Caki2 (cell line): ENCODE measurements at regions not wholly inside any gene's neighbourhood (a gene's known extent, or its start where the extent isn't known, plus 50 kb on each side); places are given as distances from the start of the nearest gene placed in this dataset.

ENCODE experiments used
- DNase-seq: peaks from one replicate; pipeline ENCODE4 v3.0.0-alpha.2; 2015; ENCODE audit warnings: low read depth
- in situ Hi-C: cut with HindIII; loops from 2 replicates; pipeline ENCODE4 v1.10.0; 2016; ENCODE audit warnings: low sequenced_read_pairs, low pct_unique_long_range_greater_than_20kb, mixed read lengths

DNA sequence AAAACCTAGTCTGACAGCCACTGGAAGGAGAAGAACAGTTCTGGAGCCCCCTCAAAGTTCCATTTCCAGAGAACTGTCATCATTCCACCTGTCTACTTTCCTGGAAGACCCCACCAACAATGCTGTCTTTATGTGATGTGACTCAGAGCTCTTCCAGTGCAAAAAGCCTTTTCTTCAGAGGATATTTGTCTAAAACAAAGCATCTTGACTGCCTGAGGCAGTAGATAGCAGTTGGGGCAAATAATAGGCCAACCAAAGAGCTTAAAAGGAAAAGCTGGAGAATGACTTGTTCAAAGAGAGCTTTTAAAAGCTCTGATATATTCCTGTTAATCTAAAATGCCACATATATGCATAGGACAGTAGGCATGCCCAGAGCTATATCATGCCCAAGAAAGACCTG lies 62.6 kb downstream of the MIS18A start:
- no peak for DNase-seq
- in situ Hi-C loops, result no loop called here

DNA sequence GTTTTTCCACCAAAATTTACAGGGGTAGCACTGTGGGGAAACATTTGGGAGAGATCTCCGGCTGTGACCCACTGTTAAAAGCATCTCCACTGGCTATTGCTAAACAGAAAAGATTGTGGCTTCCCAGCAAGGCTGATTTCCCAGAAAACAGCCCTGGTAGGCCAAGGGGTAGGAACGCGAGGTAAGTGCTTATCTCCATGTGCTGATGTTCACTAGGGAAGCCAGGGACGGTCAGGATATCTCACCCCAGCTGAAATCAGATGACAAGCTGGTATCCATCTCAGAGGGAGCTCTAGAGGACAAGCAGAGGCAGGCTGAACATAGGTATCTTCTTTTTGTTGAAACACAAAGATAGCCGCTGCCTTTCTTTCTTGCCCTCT lies 63.6 kb downstream of the MIS18A start:
- in situ Hi-C loops, result no loop called here
- DNase-seq, result no peak

DNA sequence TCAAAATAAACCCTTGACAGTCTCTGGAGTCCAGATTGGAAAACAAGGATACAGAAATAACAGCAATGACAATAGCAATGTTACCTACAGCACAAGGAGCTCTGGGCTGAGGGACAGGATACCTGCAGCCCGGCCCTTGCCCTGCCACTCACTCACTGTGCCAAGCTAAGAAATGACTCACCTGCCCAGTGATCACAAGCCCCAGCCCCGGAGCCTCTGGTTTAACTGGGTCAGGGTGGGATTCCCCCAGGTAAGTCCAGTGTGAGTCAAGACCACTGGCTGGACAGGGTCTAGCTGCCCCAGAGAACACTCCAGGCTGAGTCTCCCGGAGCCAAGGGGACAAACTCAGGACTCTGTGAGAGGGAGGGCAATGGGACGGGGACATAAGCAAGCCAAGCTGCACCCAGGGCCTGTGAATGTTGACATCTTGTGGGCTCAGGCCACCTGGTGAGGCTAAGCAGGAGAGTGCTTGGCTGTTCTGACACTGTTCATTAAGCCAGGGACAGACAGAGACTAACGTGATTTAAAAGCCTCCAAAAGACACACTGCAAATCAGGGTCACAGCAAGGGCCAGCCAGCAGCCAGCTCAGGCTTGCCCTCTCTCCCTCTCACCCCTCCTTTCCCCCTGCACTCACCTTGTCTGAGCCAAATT lies 64.1 kb downstream of the MIS18A start:
- in situ Hi-C loops, result no loop called here
- no peak for DNase-seq

GRCh38 chr21:32212116-32212515 lies 66.7 kb downstream of the MIS18A start:
- DNase-seq, result no peak
- in situ Hi-C loops, result no loop called here

- in situ Hi-C loops, result no loop called here
- no peak for DNase-seq
Measured at GRCh38 chr21:32211306-32211705, 67.5 kb downstream of the MIS18A start.

DNA sequence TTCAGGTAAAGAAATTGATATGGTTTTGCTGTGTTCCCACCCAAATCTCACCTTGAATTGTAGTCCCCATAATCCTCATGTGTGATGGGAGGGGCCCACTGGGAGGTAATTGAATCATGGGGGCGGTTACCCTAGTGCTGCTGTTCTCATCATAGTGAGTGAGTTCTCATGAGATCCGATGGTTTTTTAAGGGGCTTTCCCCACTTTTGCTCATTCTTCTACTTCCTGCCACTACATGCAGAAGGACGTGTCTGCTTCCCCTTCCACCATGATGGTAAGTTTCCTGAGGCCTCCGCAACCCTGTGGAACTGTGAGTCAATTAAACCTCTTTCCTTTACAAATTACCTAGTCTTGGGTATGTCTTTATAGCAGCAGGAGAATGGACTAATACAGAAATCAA lies 69.3 kb downstream of the MIS18A start:
- in situ Hi-C loops, result no loop called here
- DNase-seq, result no peak

DNA sequence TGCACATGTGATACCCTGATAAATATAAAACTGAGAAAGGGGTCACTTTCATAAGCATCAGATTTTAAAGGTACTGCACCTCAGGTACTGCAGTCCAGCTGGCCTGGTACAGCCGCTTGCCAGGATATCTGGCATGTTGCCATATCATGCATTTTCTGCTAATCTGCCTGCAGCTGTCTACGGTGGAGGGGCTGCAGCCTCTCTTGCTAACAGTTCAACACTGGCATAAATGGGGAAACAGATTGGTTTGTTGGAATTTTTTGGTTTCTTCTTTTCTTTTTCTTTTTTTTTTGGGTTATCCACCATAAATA lies 71.5 kb downstream of the MIS18A start:
- no peak for DNase-seq
- in situ Hi-C loops, result no loop called here

GRCh38 chr21:32206631-32207405 lies 72.0 kb downstream of the MIS18A start:
- no peak for DNase-seq
- in situ Hi-C loops, result no loop called here

DNA sequence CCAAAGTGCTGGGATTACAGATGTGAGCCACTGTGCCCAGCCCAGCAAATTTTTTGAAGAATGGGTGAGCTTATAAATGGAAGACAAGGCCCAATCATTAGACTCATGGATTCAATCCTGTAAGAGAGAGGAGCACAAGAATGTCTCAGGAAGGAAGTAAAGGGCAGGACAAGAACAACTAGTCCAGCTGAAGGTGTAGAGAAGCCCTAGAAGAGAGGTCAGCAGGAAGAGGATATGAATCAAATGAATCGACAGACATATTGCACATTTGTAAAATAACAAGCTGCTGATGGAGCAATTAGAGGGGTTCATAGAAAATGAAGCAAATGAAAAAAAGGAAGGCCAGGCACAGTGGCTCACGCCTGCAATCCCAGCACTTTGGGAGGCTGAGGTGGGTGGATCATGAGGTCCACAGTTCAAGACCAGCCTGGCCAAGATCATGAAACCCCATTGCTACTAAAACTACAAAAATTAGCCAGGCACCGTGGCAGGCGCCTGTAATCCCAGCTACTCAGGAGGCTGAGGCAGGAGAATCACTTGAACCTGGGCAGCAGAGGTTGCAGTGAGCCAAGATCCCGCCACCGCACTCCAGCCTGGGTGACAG lies 74.9 kb downstream of the MIS18A start:
- in situ Hi-C loops, result no loop called here
- DNase-seq, result no peak

GRCh38 chr21:32200029-32200428 lies 78.8 kb downstream of the MIS18A start:
- in situ Hi-C loops, result no loop called here
- no peak for DNase-seq

DNA sequence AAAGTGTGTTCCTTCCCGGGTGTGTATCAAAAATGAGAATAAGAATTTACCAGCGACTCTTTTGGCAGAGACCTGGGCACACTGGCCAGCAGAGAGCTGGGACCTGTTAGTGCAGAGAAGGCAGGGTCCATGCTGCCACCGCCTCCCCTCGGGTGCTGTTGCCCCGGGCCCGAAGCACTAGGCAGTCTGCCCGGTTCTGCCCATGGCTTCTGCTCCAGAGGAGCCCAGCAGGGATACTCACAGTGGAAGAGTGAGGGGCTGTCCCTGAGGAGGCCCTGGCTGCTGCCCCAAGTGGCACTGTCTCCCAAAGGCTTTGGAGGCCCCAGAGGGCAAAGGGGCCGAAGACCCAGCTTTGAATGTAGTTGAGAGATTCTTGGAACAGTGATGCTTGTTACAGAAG lies 80.5 kb downstream of the MIS18A start:
- in situ Hi-C loops, result no loop called here
- DNase-seq, result no peak

GRCh38 chr21:32197896-32198295 lies 81.0 kb downstream of the MIS18A start:
- in situ Hi-C loops, result no loop called here

DNA sequence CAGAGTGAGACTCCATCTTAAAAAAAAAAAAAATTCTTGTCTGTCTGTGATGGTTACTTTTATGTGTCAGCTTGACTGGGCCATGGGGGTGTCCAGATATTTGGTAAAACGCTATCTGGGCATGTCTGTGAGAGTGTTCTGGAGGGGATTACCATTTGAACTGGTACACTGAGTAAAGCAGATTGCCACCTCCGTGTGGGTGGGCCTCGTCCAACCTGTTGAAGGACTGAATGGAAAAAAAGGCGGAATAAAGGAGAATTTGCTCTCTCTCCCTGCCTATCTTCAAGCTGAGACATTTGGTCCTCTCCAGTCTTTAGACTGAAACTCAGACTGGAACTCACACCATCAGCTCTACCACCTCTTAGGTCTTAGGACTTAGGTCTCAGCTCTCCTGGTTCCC lies 82.8 kb downstream of the MIS18A start:
- no peak for DNase-seq
- in situ Hi-C loops, result no loop called here

More at GRCh38 chr21:32197896-32198295, 81.0 kb downstream of the MIS18A start:
- DNase-seq, result no peak

GRCh38 chr21:32193098-32193465 lies 85.8 kb downstream of the MIS18A start:
- DNase-seq, result no peak
- in situ Hi-C loops, result no loop called here

- no peak for DNase-seq
- in situ Hi-C loops, result no loop called here
Measured at GRCh38 chr21:32192291-32193097, 86.4 kb downstream of the MIS18A start.

DNA sequence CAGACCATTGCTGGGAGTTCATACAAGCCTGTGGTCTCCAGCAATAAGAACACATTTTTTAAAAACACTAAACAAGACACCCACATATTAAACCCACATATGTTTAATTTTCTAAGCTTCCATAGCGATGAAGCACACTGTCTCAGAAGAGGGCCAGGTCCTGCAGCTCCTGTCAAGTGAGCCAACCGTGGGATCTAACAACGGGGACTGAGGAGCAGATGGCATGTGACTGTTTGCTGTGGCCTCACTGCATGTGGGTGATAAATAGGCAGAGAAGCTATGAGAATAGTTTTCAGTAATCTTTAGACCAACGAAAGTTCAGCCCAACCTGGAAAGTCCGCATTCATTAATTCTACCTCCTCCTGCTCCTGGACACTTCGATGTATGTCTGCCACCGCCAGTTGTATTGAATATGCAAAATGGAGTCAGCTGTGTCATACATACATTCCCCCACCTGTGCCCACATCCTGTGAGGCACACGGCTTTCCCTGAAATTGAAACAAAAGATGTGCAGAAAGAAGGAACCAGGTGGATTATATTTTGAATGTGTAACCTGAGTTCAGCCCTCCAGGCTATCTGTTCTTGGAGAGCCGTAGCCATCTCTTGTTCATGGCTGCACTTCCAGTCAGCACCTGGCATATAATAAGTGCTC lies 88.2 kb downstream of the MIS18A start:
- DNase-seq, result no peak
- in situ Hi-C loops, result no loop called here

DNA sequence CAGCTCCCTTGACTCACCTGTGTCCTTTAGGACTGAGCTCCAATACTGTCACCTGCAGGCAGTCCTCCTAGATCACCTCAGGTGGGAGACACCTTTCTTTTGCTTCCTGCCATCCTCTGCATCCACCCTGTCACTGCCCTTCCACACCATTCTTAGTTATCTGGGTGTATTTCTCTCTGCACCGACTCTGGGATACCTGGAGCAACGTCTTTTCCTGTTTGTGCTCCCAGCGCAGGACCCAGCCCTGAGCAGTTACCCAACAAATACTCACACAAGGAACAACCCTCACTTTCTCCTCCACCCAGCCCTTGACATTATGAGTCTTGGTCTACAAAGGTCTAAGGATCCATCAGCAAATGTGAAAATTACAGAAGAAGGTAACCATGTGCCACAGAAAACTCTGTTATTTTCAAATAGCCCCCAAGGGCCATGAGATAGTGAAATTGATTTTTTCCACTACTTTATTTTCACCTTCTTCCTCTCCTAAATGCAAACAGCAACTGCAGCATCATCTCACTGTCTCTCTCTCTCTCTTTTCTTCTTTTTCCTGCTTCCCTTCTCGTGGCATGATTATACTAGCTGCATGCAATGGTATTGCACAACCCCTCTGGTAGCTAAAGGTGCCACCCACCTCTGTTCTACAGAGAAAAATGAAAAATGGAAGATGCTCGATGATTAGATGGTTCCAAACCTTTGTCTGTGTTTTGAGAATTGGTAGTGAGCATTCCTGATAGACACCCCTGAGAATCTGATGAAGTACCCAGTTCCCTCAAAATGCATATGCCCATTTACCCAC lies 89.0 kb downstream of the MIS18A start:
- DNase-seq, result no peak

DNA sequence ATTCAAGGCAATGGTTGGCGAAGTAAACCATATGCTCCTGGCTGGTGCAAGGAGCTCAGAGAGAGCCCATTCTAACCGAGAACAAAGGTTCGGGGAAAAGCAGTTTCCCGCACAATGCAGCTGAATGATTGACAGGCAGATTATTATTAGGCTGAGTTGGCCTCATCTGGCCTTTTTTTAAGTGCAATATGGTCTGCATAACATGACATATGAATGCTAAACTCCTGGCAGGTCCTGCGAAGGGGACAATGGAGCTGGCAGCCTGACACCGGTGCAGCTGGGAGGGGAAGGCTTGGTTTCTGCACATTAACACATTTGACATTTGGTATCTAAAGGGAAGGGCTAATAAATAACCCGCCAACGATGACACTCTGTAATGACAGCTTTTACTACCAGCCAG lies 92.0 kb downstream of the MIS18A start:
- DNase-seq, result no peak
- in situ Hi-C loops, result no loop called here

More for the DNA sequence above, 89.0 kb downstream of the MIS18A start:
- in situ Hi-C loops, result no loop called here
